GM20000 (cell line): ENCODE measurements at regions not wholly inside any gene's neighbourhood (a gene's known extent, or its start where the extent isn't known, plus 50 kb on each side); places are given as distances from the start of the nearest gene placed in this dataset.

Experiments used
- DNase-seq: peaks from one replicate; pipeline ENCODE4 v3.0.0; 2012; ENCODE audit warnings: low spot score
- CTCF ChIP-seq: IDR thresholded peaks from 2 replicates; pipeline ENCODE4 v1.5.1; 2012; ENCODE audit warnings: mild to moderate bottlenecking, control low read depth; ENCODE audit errors: extremely low read depth, missing control alignments

GRCh38 chr4:152101556-152102435 is 341.0 kb upstream of the GATB start:
- no peak for DNase-seq
- TF ChIP-seq CTCF = no peak

- DNase-seq = no peak
Measured at GRCh38 chr4:152100379-152101201, 339.8 kb upstream of the GATB start.

GRCh38 chr4:152099981-152100378 is 339.2 kb upstream of the GATB start:
- TF ChIP-seq CTCF = no peak
- no peak for DNase-seq

More at GRCh38 chr4:152100379-152101201, 339.8 kb upstream of the GATB start:
- no peak for TF ChIP-seq CTCF

- no peak for DNase-seq
- no peak for TF ChIP-seq CTCF
Measured at GRCh38 chr4:152099555-152099954, 338.7 kb upstream of the GATB start.

- no peak for DNase-seq
- no peak for TF ChIP-seq CTCF
Measured at GRCh38 chr4:152099061-152099425, 338.2 kb upstream of the GATB start.

- TF ChIP-seq CTCF = no peak
- no peak for DNase-seq
Measured at GRCh38 chr4:152098365-152099060, 337.7 kb upstream of the GATB start.
